HG02938 (cell line): ENCODE measurements at regions not wholly inside any gene's neighbourhood (a gene's known extent, or its start where the extent isn't known, plus 50 kb on each side); places are given as distances from the start of the nearest gene placed in this dataset.

Experiments
- ATAC-seq: cut with Tn5 transposase; IDR thresholded peaks from one replicate; pipeline ENCODE4 v1.9.1; 2021; ENCODE audit warnings: mild to moderate bottlenecking, moderate library complexity; ENCODE audit not compliant: unreplicated experiment

- ATAC-seq: no peak
Measured at GRCh38 chr1:217373761-217374701, 256.9 kb downstream of the GPATCH2 start.

GRCh38 chr1:217372049-217372970 is 258.6 kb downstream of the GPATCH2 start:
- ATAC-seq: no peak

GRCh38 chr1:217370757-217371156 is 260.1 kb downstream of the GPATCH2 start:
- ATAC-seq: no peak

GRCh38 chr1:217369996-217370551 is 260.8 kb downstream of the GPATCH2 start:
- no peak for ATAC-seq

GRCh38 chr1:217369271-217369981 is 261.5 kb downstream of the GPATCH2 start:
- ATAC-seq: peak; percentile 89

- ATAC-seq: no peak
Measured at GRCh38 chr1:217364220-217364619, 266.7 kb downstream of the GPATCH2 start.

- no peak for ATAC-seq
Measured at GRCh38 chr1:217363319-217363718, 267.6 kb downstream of the GPATCH2 start.

- no peak for ATAC-seq
Measured at GRCh38 chr1:217360510-217360909, 270.4 kb downstream of the GPATCH2 start.

- ATAC-seq: no peak
Measured at GRCh38 chr1:217354895-217355294, 276.0 kb downstream of the GPATCH2 start.

GRCh38 chr1:217348960-217349664 is 281.8 kb downstream of the GPATCH2 start:
- ATAC-seq: no peak

- no peak for ATAC-seq
Measured at GRCh38 chr1:217344712-217345111, 286.2 kb downstream of the GPATCH2 start.

- no peak for ATAC-seq
Measured at GRCh38 chr1:217343907-217344306, 287.0 kb downstream of the GPATCH2 start.

GRCh38 chr1:217342105-217342504 is 288.8 kb downstream of the GPATCH2 start:
- ATAC-seq: no peak

- no peak for ATAC-seq
Measured at GRCh38 chr1:217336724-217337123, 294.2 kb downstream of the GPATCH2 start.

GRCh38 chr1:217333939-217334338 is 297.0 kb downstream of the GPATCH2 start:
- ATAC-seq: peak; percentile 80

GRCh38 chr1:217332431-217333065 is 298.3 kb downstream of the GPATCH2 start:
- ATAC-seq: no peak

GRCh38 chr1:217331698-217332097 is 299.2 kb downstream of the GPATCH2 start:
- ATAC-seq: no peak

GRCh38 chr1:217327901-217328300 is 303.0 kb downstream of the GPATCH2 start:
- no peak for ATAC-seq

GRCh38 chr1:217322834-217323233 is 308.1 kb downstream of the GPATCH2 start:
- ATAC-seq: peak; percentile 100
